Upper lobe of left lung (tissue), 6 donors: ENCODE measurements at regions not wholly inside any gene's neighbourhood (a gene's known extent, or its start where the extent isn't known, plus 50 kb on each side); places are given as distances from the start of the nearest gene placed in this dataset.

Experiments
- ATAC-seq, 2 donors: fragments of 200-7000 bp; cut with Tn5 transposase; one replicate each; pipeline ENCODE4 v1.9.1; 2022; ENCODE audit warnings: mild to moderate bottlenecking in 2 of 2, moderate library complexity in 2 of 2; ENCODE audit not compliant: low FRiP score in 2 of 2
- DNase-seq, 2 donors: peaks; one replicate each; pipeline ENCODE4 v3.0.0-alpha.2; 2019 to 2020
- H3K27ac ChIP-seq, 4 donors: fragments of 200-600 bp; sonication (generic); one replicate each; pipeline ENCODE4 v1.5.1; 2016 to 2019
- H3K27me3 ChIP-seq, 4 donors: fragments of 200-600 bp; sonication (generic); one replicate each; pipeline ENCODE4 v1.5.1; 2017 to 2019
- H3K36me3 ChIP-seq, 4 donors: fragments of 200-600 bp; sonication (generic); one replicate each; pipeline ENCODE4 v1.5.1; 2016 to 2019
- H3K4me1 ChIP-seq, 4 donors: fragments of 200-600 bp; sonication (generic); one replicate each; pipeline ENCODE4 v1.5.1; 2018 to 2019
- H3K4me3 ChIP-seq, 4 donors: fragments of 200-600 bp; sonication (generic); one replicate each; pipeline ENCODE4 v1.5.1; 2017 to 2019; ENCODE audit warnings: mild to moderate bottlenecking in 2 of 4, moderate library complexity in 1 of 4
- H3K9me3 ChIP-seq, 4 donors: fragments of 200-600 bp; sonication (generic); one replicate each; pipeline ENCODE4 v1.5.1; 2018 to 2019
- CTCF ChIP-seq, 6 experiments: fragments of 450-650 bp in 4 of 6; fragments of 200-600 bp in 2 of 6; sonication (generic) in 2 of 6; IDR thresholded peaks; one replicate each; pipeline ENCODE4 v1.5.1; 2016 to 2019; ENCODE audit warnings: antibody characterized with exemption in 6 of 6
- EP300 ChIP-seq, 4 donors: sonication (generic); formaldehyde crosslinking; IDR thresholded peaks; one replicate each; pipeline ENCODE4 v1.5.1; 2017; ENCODE audit warnings: antibody characterized with exemption in 4 of 4, control low read depth in 2 of 4
- POLR2A ChIP-seq, 4 donors: fragments of 450-650 bp; IDR thresholded peaks; one replicate each; pipeline ENCODE4 v1.5.1; 2016 to 2017; ENCODE audit warnings: antibody characterized with exemption in 4 of 4, mild to moderate bottlenecking in 2 of 4
- POLR2AphosphoS5 ChIP-seq, 2 donors: sonication (generic); formaldehyde crosslinking; IDR thresholded peaks; one replicate each; pipeline ENCODE4 v1.5.1; 2017; ENCODE audit warnings: antibody characterized with exemption in 2 of 2
- WGBS, 2 donors: methylation state at CpG; one replicate each; pipeline ENCODE4 v1.1.5; 2017 to 2018; 5-methylcytosine and 5-hydroxymethylcytosine counted together
- donor health status: DM: no; HTN: no; CAD: no; lungs with moderate emphysema.
- donor health status: DM: no; HTN: yes; CAD: no; lungs with severe emphysema.

DNA sequence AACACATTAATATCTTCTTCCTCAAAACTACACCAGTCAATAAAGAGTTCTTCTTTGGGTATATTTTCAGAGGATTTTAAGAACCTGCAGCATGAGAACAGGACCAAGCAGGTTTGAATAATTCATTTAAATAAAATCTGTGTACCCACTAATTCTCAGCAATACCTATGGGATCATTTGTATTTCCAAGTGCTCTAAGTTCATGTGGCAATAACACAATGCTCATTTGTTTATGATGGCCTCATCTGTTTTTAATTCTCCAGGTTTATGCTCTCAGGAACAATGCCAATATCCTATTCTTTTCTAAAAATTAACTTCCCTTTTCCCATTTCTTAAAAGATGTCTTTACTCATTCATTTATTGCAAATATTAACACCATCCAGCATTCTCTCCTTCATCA, 264.7 kb downstream of the METTL4 start:
- no peaks in the 10 kb centered on the region for H3K36me3 ChIP-seq
- H3K27ac ChIP-seq = no peak overlapping the region
- ATAC-seq (no peak), DNase-seq (no peak)
- H3K4me1 ChIP-seq = peaks cover 0 to 6% (median 2%) of the 10 kb centered on the region in 4 donors
- H3K9me3 ChIP-seq = no peaks in the 10 kb centered on the region
- no peak overlapping the region for H3K4me3 ChIP-seq
- no peaks in the 10 kb centered on the region for H3K27me3 ChIP-seq
- no peak for TF ChIP-seq CTCF (IDR thresholded peaks at IDR 0.05)
- no peak for TF ChIP-seq EP300 (IDR thresholded peaks at IDR 0.05)
- TF ChIP-seq POLR2AphosphoS5 (IDR thresholded peaks at IDR 0.05) = no peak
- TF ChIP-seq POLR2A (IDR thresholded peaks at IDR 0.05) = no peak

- 95 to 96% methylated on average over 9 of the region's 9 CpGs for WGBS, 2 donors
- no peaks in the 10 kb centered on the region for H3K27me3 ChIP-seq
- TF ChIP-seq EP300 (IDR thresholded peaks at IDR 0.05) (no peak), POLR2AphosphoS5 (IDR thresholded peaks at IDR 0.05) (no peak), POLR2A (IDR thresholded peaks at IDR 0.05) (no peak), CTCF (IDR thresholded peaks at IDR 0.05) (no peak)
- DNase-seq (no peak), ATAC-seq (no peak)
- H3K36me3 ChIP-seq = no peaks in the 10 kb centered on the region
- H3K27ac ChIP-seq = no peak overlapping the region
- H3K4me3 ChIP-seq = no peak overlapping the region
- no peaks in the 10 kb centered on the region for H3K9me3 ChIP-seq
- no peaks in the 10 kb centered on the region for H3K4me1 ChIP-seq
Observed at GRCh38 chr18:2310886-2311285, 260.4 kb downstream of the METTL4 start.

GRCh38 chr18:2312440-2312839, 258.9 kb downstream of the METTL4 start:
- H3K4me1 ChIP-seq = no peaks in the 10 kb centered on the region
- no peak for ATAC-seq
- H3K36me3 ChIP-seq = no peaks in the 10 kb centered on the region
- no peak overlapping the region for H3K4me3 ChIP-seq
- H3K9me3 ChIP-seq = no peaks in the 10 kb centered on the region
- TF ChIP-seq EP300 (IDR thresholded peaks at IDR 0.05) (no peak), CTCF (IDR thresholded peaks at IDR 0.05) (no peak), POLR2A (IDR thresholded peaks at IDR 0.05) (no peak), POLR2AphosphoS5 (IDR thresholded peaks at IDR 0.05) (no peak)
- H3K27ac ChIP-seq = no peak overlapping the region
- WGBS, 2 donors = 42 to 60% methylated on average over 4 of the region's 4 CpGs
- H3K27me3 ChIP-seq = no peaks in the 10 kb centered on the region
- DNase-seq = no peak

GRCh38 chr18:2313332-2313731, 258.0 kb downstream of the METTL4 start:
- no peak overlapping the region for H3K4me3 ChIP-seq
- no peaks in the 10 kb centered on the region for H3K4me1 ChIP-seq
- H3K27ac ChIP-seq = no peak overlapping the region
- no peaks in the 10 kb centered on the region for H3K36me3 ChIP-seq
- H3K27me3 ChIP-seq = no peaks in the 10 kb centered on the region
- ATAC-seq (no peak), DNase-seq (no peak)
- 75 to 86% methylated on average over 3 of the region's 3 CpGs for WGBS, 2 donors
- TF ChIP-seq POLR2A (IDR thresholded peaks at IDR 0.05) = no peak
- no peak for TF ChIP-seq POLR2AphosphoS5 (IDR thresholded peaks at IDR 0.05)
- H3K9me3 ChIP-seq = no peaks in the 10 kb centered on the region

GRCh38 chr18:2316082-2316750, 255.1 kb downstream of the METTL4 start:
- H3K36me3 ChIP-seq = no peaks in the 10 kb centered on the region
- TF ChIP-seq CTCF (IDR thresholded peaks at IDR 0.05) (no peak), EP300 (IDR thresholded peaks at IDR 0.05) (no peak), POLR2AphosphoS5 (IDR thresholded peaks at IDR 0.05) (no peak), POLR2A (IDR thresholded peaks at IDR 0.05) (no peak)
- WGBS, 2 donors = 72% methylated on average over 3 of the region's 3 CpGs
- H3K9me3 ChIP-seq = no peaks in the 10 kb centered on the region
- H3K27ac ChIP-seq = no peak overlapping the region
- no peak for ATAC-seq
- no peak overlapping the region for H3K4me3 ChIP-seq
- DNase-seq = no peak
- no peaks in the 10 kb centered on the region for H3K4me1 ChIP-seq
- H3K27me3 ChIP-seq = no peaks in the 10 kb centered on the region
